BJ (cell line): ENCODE measurements at regions not wholly inside any gene's neighbourhood (a gene's known extent, or its start where the extent isn't known, plus 50 kb on each side); places are given as distances from the start of the nearest gene placed in this dataset.

Experiments used
- CTCF ChIA-PET: fragments of 350-600 bp; formaldehyde crosslinking; extraction: SDS; loops from one replicate; lab custom pipeline; 2021; ENCODE audit warnings: antibody characterized with exemption, inconsistent platforms; lab: Yijun Ruan, JAX
- POLR2A ChIA-PET: fragments of 300-600 bp; sonication (Branson Sonifier 250); formaldehyde crosslinking; extraction: SDS; loops from one replicate; lab custom pipeline; 2021; ENCODE audit warnings: antibody characterized with exemption; lab: Charles Lee
- DNase-seq: peaks from one replicate; pipeline ENCODE4 v3.0.0-alpha.2; 2011; ENCODE audit warnings: low read depth
- H3K27me3 ChIP-seq: 2 replicates; pipeline ENCODE4 v1.6.0; 2011; ENCODE audit warnings: low read length; ENCODE audit not compliant: control insufficient read depth, insufficient read depth
- H3K36me3 ChIP-seq: 2 replicates; pipeline ENCODE4 v1.5.1; 2011; ENCODE audit warnings: low read length; ENCODE audit not compliant: control insufficient read depth, insufficient read depth
- H3K4me3 ChIP-seq: 2 replicates; pipeline ENCODE4 v1.5.1; 2011; ENCODE audit warnings: low read depth, mild to moderate bottlenecking, control low read depth, low read length
- TF ChIP-seq, protein P1 (sequence below): IDR thresholded peaks from 2 replicates; pipeline ENCODE4 v1.5.1; 2011; ENCODE audit warnings: low read depth, mild to moderate bottlenecking, control low read depth, inconsistent platforms, low read length, moderate library complexity; ENCODE audit not compliant: insufficient read depth

DNA sequence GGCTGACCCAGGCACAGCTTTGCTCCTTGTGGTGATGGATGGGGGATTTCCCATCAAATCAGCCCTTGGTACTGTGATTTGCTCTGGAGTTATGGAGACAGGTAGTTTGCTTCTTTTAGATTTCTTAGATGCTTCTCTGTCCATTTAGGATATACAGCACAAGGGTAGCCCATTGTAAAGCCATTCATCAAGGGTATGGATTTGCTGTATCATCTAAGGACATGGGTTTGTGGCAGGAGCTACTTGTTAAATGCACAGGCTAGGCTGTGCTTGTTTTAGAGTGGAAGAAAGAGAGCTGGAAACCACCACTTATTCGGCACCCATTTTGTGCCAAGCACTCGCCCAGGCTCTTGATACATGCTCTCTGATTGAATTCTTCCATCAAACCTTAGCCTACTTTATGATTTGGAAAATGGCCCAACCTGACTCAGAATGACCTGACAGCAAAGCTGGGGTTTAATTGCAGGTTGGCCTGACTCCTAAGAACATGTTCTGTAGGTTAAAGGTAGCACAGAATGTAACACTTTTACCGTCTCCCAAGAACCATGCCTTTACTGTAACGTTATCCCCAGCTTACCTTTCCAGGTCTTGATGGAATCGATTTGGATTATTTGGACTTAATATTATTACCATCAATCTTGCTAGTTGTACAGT lies 168.0 kb downstream of the SNX10 start:
- TF ChIP-seq, protein P1, sequence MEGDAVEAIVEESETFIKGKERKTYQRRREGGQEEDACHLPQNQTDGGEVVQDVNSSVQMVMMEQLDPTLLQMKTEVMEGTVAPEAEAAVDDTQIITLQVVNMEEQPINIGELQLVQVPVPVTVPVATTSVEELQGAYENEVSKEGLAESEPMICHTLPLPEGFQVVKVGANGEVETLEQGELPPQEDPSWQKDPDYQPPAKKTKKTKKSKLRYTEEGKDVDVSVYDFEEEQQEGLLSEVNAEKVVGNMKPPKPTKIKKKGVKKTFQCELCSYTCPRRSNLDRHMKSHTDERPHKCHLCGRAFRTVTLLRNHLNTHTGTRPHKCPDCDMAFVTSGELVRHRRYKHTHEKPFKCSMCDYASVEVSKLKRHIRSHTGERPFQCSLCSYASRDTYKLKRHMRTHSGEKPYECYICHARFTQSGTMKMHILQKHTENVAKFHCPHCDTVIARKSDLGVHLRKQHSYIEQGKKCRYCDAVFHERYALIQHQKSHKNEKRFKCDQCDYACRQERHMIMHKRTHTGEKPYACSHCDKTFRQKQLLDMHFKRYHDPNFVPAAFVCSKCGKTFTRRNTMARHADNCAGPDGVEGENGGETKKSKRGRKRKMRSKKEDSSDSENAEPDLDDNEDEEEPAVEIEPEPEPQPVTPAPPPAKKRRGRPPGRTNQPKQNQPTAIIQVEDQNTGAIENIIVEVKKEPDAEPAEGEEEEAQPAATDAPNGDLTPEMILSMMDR = no peak
- H3K36me3 ChIP-seq = no peaks in the 10 kb centered on the region
- no peaks in the 10 kb centered on the region for H3K27me3 ChIP-seq
- H3K4me3 ChIP-seq = no peak overlapping the region
- ChIA-PET CTCF (interaction anchor here (1.2 kb wide), 1 partner anchor 11 kb away, joined by 3 read pairs; no protein-coding TSS in a partner anchor), POLR2A (no interaction called here)
- DNase-seq = no peak

DNA sequence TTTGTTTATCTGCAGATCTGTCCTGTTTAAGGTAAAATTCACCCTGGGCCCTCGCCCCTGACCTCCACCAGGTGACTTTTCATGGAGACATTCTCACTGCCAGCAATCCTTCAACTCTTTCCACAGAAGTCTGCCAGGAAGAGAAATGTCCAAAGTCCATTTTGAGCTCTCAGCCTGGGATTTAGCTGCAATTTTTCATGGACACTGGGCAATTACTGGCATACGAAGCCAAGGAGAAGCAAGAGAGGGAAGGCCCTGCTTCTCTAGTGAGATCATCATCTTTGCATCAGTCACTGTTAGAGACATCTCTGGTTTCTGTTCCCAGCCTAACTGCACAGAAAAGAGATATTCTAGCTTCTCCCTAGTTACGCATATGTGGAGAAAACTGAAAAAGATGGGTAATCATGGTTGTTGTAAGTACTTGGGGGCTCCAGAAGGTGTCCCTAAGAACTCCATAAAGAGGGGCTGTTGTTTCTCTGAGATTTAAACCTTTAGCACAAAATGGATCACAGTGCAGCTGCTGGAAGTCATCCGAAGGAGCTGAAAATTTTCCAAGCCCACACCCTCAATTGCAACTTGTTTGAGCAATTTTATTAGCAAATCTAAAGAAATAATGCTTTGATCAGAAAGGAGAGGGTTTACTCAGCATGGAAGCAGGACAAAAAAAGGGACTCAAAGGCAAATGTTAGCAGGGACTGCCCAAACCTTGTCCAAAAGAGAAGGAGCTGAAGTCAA lies 168.9 kb downstream of the SNX10 start:
- no peaks in the 10 kb centered on the region for H3K27me3 ChIP-seq
- CTCF ChIA-PET = interaction anchor here (1.2 kb wide), 1 partner anchor 12 kb away, joined by 3 read pairs; no protein-coding TSS in a partner anchor
- POLR2A ChIA-PET = no interaction called here
- TF ChIP-seq, protein P1 = no peak
- no peaks in the 10 kb centered on the region for H3K36me3 ChIP-seq
- no peak overlapping the region for H3K4me3 ChIP-seq
- no peak for DNase-seq

DNA sequence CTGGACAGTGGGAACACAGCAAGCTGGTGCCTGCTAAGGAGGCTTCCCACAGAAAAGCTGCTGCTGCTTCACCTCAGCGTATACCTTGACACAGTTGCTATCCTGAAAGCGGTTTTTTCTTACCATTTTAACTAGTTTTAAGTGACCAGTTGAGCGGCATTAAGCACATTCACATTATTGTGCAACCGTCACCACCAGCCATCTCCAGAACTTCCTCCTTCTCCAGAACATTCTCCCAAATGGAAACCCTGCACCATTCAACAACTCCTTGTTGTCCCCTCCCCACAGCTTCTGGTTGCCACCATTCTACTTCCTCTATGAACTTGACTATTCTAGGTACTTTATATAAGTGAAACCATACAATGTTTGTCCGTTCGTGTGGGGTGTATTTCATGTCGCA lies 169.9 kb downstream of the SNX10 start:
- POLR2A ChIA-PET = no interaction called here
- Histone ChIP-seq H3K36me3 (no peaks in the 10 kb centered on the region), H3K27me3 (no peaks in the 10 kb centered on the region), H3K4me3 (no peak overlapping the region)
- TF ChIP-seq, protein P1 = no peak
- CTCF ChIA-PET = no interaction called here
- DNase-seq = no peak

DNA sequence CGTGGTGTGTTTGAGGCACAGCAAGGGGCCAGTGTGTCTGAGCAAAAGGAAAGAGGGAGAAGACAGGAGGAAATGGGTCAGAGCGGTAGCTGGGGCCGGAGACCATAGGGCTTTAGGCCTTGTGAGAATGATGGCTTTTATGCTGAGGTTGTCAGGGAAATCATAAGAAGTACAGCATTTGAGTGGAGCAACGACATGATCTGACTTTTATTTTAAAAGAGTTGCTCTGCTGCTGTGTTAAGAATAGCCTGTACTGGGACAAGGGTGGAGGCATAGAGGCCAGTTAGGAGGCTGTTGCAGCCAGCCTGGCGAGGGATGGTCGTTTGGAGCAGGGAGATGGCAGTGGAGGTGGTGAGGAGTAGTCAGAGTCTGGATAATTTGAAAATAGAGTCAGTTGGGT lies 174.3 kb downstream of the SNX10 start:
- no peaks in the 10 kb centered on the region for H3K27me3 ChIP-seq
- H3K4me3 ChIP-seq = no peak overlapping the region
- ChIA-PET POLR2A (no interaction called here), CTCF (no interaction called here)
- H3K36me3 ChIP-seq = no peaks in the 10 kb centered on the region
- no peak for DNase-seq
- TF ChIP-seq, protein P1 = no peak

DNA sequence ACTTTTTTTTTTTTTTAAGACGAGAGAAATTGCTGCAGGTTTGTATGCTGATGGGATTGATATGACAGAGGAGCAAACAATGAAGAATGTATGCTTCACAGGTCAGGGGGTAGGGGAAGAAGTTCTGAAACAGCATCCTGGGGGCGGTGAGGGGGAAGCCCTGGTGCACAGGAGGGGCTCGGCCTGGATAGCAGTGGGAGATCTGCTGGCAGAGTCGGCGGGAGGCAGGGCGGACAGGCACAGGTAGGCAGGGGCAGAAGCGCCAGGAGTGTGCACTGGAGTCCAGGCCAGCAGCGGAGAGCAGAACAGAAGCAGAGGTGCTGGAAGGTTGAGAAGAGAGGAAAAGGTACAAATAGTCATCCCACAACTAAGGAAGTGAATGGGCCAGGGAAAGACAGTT lies 175.4 kb downstream of the SNX10 start:
- no peaks in the 10 kb centered on the region for H3K27me3 ChIP-seq
- TF ChIP-seq, protein P1 = no peak
- no peak for DNase-seq
- H3K4me3 ChIP-seq = no peak overlapping the region
- CTCF ChIA-PET = no interaction called here
- no peaks in the 10 kb centered on the region for H3K36me3 ChIP-seq
- POLR2A ChIA-PET = no interaction called here
